ENCODE measurements at regions not wholly inside any gene's neighbourhood (a gene's known extent, or its start where the extent isn't known, plus 50 kb on each side); places are given as distances from the start of the nearest gene placed in this dataset.
A peak's percentile ranks its signal among the peaks of the same experiment; 100 is the strongest.

- Histone ChIP-seq H3K27me3 (ENCODE audit: low read depth) (no peaks in the 10 kb centered on the region), H3K36me3 (no peaks in the 10 kb centered on the region), H3K27ac (replicated peaks) (no peak overlapping the region), H3K4me3 (no peak overlapping the region), H3K9me3 (replicated peaks) (no peaks in the 10 kb centered on the region), H3K4me1 (no peaks in the 10 kb centered on the region)
- peak; percentile 47 for TF ChIP-seq CTCF (IDR thresholded peaks at IDR 0.05; ENCODE audit: borderline replicate concordance)
- no peak for DNase-seq
- intact Hi-C loops (cut with micrococcal nuclease) = no loop called here
These were observed 904.5 kb upstream of the EPHA7 start for GRCh38 chr6:94323853-94324252.

GRCh38 chr6:94300424-94301144, 881.2 kb upstream of the EPHA7 start:
- peak; percentile 76 for DNase-seq
- no peak overlapping the region for H3K4me3 ChIP-seq
- no peaks in the 10 kb centered on the region for H3K9me3 ChIP-seq (replicated peaks)
- H3K36me3 ChIP-seq = no peaks in the 10 kb centered on the region
- H3K27me3 ChIP-seq (ENCODE audit: low read depth) = no peaks in the 10 kb centered on the region
- H3K27ac ChIP-seq (replicated peaks) = peak overlapping the region; percentile 58
- intact Hi-C loops (cut with micrococcal nuclease) = no loop called here
- TF ChIP-seq CTCF (IDR thresholded peaks at IDR 0.05; ENCODE audit: borderline replicate concordance) = no peak
- peaks cover 7% of the 10 kb centered on the region for H3K4me1 ChIP-seq

GRCh38 chr6:94289131-94289530, 869.8 kb upstream of the EPHA7 start:
- Histone ChIP-seq H3K4me1 (no peaks in the 10 kb centered on the region), H3K27ac (replicated peaks) (no peak overlapping the region), H3K4me3 (no peak overlapping the region), H3K27me3 (ENCODE audit: low read depth) (no peaks in the 10 kb centered on the region), H3K9me3 (replicated peaks) (no peaks in the 10 kb centered on the region), H3K36me3 (no peaks in the 10 kb centered on the region)
- TF ChIP-seq CTCF (IDR thresholded peaks at IDR 0.05; ENCODE audit: borderline replicate concordance) = no peak
- DNase-seq = no peak
- intact Hi-C loops (cut with micrococcal nuclease) = no loop called here

GRCh38 chr6:94278146-94278545, 858.8 kb upstream of the EPHA7 start:
- Histone ChIP-seq H3K36me3 (no peaks in the 10 kb centered on the region), H3K4me1 (no peaks in the 10 kb centered on the region), H3K4me3 (no peak overlapping the region), H3K9me3 (replicated peaks) (peaks cover 2% of the 10 kb centered on the region), H3K27me3 (ENCODE audit: low read depth) (no peaks in the 10 kb centered on the region), H3K27ac (replicated peaks) (no peak overlapping the region)
- TF ChIP-seq CTCF (IDR thresholded peaks at IDR 0.05; ENCODE audit: borderline replicate concordance) = no peak
- DNase-seq = no peak
- intact Hi-C loops (cut with micrococcal nuclease) = no loop called here

- Histone ChIP-seq H3K27ac (replicated peaks) (no peak overlapping the region), H3K27me3 (ENCODE audit: low read depth) (no peaks in the 10 kb centered on the region), H3K4me1 (no peaks in the 10 kb centered on the region), H3K4me3 (no peak overlapping the region), H3K36me3 (no peaks in the 10 kb centered on the region), H3K9me3 (replicated peaks) (peaks cover 7% of the 10 kb centered on the region)
- TF ChIP-seq CTCF (IDR thresholded peaks at IDR 0.05; ENCODE audit: borderline replicate concordance) = no peak
- intact Hi-C loops (cut with micrococcal nuclease) = no loop called here
- DNase-seq = no peak
These were observed 853.0 kb upstream of the EPHA7 start for GRCh38 chr6:94272327-94272726.

Measured in left ventricle myocardium inferior (tissue), 1 donor.